Right lobe of liver (tissue), 4 donors: ENCODE measurements at regions not wholly inside any gene's neighbourhood (a gene's known extent, or its start where the extent isn't known, plus 50 kb on each side); places are given as distances from the start of the nearest gene placed in this dataset.

Experiments
- CTCF ChIP-seq, 4 donors: fragments of 200-600 bp in 3 of 4; fragments of 450-650 bp in 1 of 4; IDR thresholded peaks; one replicate each; pipeline versions ENCODE4 v1.5.1 to v1.8.0; 2016 to 2022; ENCODE audit warnings: antibody characterized with exemption in 4 of 4, mild to moderate bottlenecking in 2 of 4
- POLR2A ChIP-seq: fragments of 450-650 bp; IDR thresholded peaks from one replicate; pipeline ENCODE4 v1.6.1; 2017; ENCODE audit warnings: antibody characterized with exemption, mild to moderate bottlenecking
- donor health status: DM: no; HTN: no; CAD: no.
- donor health status: DM: no; HTN: no; CAD: no.
- donor health status: DM: no; HTN: yes; CAD: no.

- TF ChIP-seq CTCF (IDR thresholded peaks at IDR 0.05) (no peak), POLR2A (no peak)
These were observed 179.8 kb upstream of the ELAC2 start for GRCh38 chr17:13197586-13197985.
